ENCODE measurements at regions not wholly inside any gene's neighbourhood (a gene's known extent, or its start where the extent isn't known, plus 50 kb on each side); places are given as distances from the start of the nearest gene placed in this dataset.

DNA sequence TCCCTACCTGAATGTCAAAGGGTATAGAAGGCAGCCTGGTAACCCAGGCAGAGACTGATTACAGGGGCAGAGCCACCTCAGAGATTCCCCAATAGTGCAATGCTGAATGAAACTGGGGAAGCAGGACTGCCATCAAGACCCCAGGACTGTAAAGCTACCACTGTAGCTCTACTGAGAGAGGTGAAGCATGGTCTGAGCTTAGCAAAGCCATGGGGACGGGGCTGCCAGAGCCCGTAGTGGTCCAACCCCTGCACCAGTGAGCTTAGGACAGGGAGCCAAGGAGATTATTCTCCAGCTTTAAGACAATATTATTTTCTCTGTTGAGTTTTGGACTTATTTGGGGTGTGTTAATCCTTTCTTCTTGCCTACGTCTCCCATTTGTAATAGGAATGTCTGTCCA lies 679.3 kb upstream of the GRAMD2B start:
- Mint-ChIP-seq H3K4me1 (peaks cover 8% of the 10 kb centered on the region), H3K27me3 (ENCODE audit: low read depth) (no peaks in the 10 kb centered on the region), H3K9me3 (peaks cover 9% of the 10 kb centered on the region), H3K36me3 (ENCODE audit: low read depth) (peaks cover 19% of the 10 kb centered on the region), H3K27ac (ENCODE audit: unreplicated experiment) (no peak overlapping the region), H3K4me3 (no peak overlapping the region)
- TF ChIP-seq, protein P1, sequence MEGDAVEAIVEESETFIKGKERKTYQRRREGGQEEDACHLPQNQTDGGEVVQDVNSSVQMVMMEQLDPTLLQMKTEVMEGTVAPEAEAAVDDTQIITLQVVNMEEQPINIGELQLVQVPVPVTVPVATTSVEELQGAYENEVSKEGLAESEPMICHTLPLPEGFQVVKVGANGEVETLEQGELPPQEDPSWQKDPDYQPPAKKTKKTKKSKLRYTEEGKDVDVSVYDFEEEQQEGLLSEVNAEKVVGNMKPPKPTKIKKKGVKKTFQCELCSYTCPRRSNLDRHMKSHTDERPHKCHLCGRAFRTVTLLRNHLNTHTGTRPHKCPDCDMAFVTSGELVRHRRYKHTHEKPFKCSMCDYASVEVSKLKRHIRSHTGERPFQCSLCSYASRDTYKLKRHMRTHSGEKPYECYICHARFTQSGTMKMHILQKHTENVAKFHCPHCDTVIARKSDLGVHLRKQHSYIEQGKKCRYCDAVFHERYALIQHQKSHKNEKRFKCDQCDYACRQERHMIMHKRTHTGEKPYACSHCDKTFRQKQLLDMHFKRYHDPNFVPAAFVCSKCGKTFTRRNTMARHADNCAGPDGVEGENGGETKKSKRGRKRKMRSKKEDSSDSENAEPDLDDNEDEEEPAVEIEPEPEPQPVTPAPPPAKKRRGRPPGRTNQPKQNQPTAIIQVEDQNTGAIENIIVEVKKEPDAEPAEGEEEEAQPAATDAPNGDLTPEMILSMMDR (conservative IDR thresholded peaks at IDR 0.05) = no peak
- no peak for DNase-seq (ENCODE audit: low read depth, low spot score)

DNA sequence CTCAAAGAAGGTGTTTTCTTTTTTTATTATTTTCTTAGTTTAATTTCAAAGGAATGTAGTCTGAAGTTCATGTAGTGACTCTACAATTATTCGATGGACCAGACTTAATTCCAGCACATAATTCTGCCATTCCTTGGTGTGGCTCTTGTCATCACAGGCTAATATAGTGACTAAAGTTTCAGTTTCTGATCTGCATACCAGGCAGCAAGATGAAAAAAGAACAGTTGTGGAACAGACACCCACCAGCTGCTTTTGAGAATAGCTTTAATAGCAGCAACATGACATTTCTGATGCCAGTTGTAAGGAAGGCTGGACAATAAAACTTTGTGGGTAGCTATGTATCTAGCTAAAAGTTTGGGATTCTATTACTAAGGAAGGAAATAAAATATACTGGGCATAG lies 676.3 kb upstream of the GRAMD2B start:
- peaks cover 8% of the 10 kb centered on the region for H3K4me1 Mint-ChIP-seq
- H3K27me3 Mint-ChIP-seq (ENCODE audit: low read depth) = no peaks in the 10 kb centered on the region
- no peak overlapping the region for H3K27ac Mint-ChIP-seq (ENCODE audit: unreplicated experiment)
- TF ChIP-seq, protein P1 (conservative IDR thresholded peaks at IDR 0.05) = no peak
- H3K4me3 Mint-ChIP-seq = no peak overlapping the region
- peaks cover 9% of the 10 kb centered on the region for H3K9me3 Mint-ChIP-seq
- no peak for DNase-seq (ENCODE audit: low read depth, low spot score)
- H3K36me3 Mint-ChIP-seq (ENCODE audit: low read depth) = peaks cover 13% of the 10 kb centered on the region

- no peaks in the 10 kb centered on the region for H3K9me3 Mint-ChIP-seq
- H3K4me1 Mint-ChIP-seq = peaks cover 8% of the 10 kb centered on the region
- no peaks in the 10 kb centered on the region for H3K36me3 Mint-ChIP-seq (ENCODE audit: low read depth)
- DNase-seq (ENCODE audit: low read depth, low spot score) = no peak
- no peak overlapping the region for H3K27ac Mint-ChIP-seq (ENCODE audit: unreplicated experiment)
- no peaks in the 10 kb centered on the region for H3K27me3 Mint-ChIP-seq (ENCODE audit: low read depth)
- TF ChIP-seq, protein P1 (conservative IDR thresholded peaks at IDR 0.05) = no peak
- no peak overlapping the region for H3K4me3 Mint-ChIP-seq
Observed at GRCh38 chr5:125750147-125750860, 672.9 kb upstream of the GRAMD2B start.

GRCh38 chr5:125750861-125751186 lies 672.4 kb upstream of the GRAMD2B start:
- Mint-ChIP-seq H3K27me3 (ENCODE audit: low read depth) (no peaks in the 10 kb centered on the region), H3K4me3 (no peak overlapping the region), H3K36me3 (ENCODE audit: low read depth) (no peaks in the 10 kb centered on the region), H3K4me1 (peaks cover 8% of the 10 kb centered on the region), H3K27ac (ENCODE audit: unreplicated experiment) (no peak overlapping the region), H3K9me3 (no peaks in the 10 kb centered on the region)
- TF ChIP-seq, protein P1 (conservative IDR thresholded peaks at IDR 0.05) = no peak
- DNase-seq (ENCODE audit: low read depth, low spot score) = no peak

- H3K4me1 Mint-ChIP-seq = peaks cover 5% of the 10 kb centered on the region
- H3K9me3 Mint-ChIP-seq = peaks cover 10% of the 10 kb centered on the region
- no peak overlapping the region for H3K27ac Mint-ChIP-seq (ENCODE audit: unreplicated experiment)
- H3K4me3 Mint-ChIP-seq = no peak overlapping the region
- TF ChIP-seq, protein P1 (conservative IDR thresholded peaks at IDR 0.05) = no peak
- DNase-seq (ENCODE audit: low read depth, low spot score) = no peak
- H3K36me3 Mint-ChIP-seq (ENCODE audit: low read depth) = peaks cover 11% of the 10 kb centered on the region
- H3K27me3 Mint-ChIP-seq (ENCODE audit: low read depth) = no peaks in the 10 kb centered on the region
Observed at GRCh38 chr5:125756456-125756855, 666.8 kb upstream of the GRAMD2B start.

Data from neural crest cell (in vitro differentiated cells).